ENCODE measurements at regions not wholly inside any gene's neighbourhood (a gene's known extent, or its start where the extent isn't known, plus 50 kb on each side); places are given as distances from the start of the nearest gene placed in this dataset.

GRCh38 chr17:71164561-71164960 is 956.3 kb upstream of the SOX9 start:
- Histone ChIP-seq H3K36me3 (ENCODE audit: insufficient read depth, low read length) (no peaks in the 10 kb centered on the region), H3K27me3 (ENCODE audit: insufficient read depth, low read length) (no peaks in the 10 kb centered on the region), H2AFZ (ENCODE audit: low read depth, low read length) (no peak overlapping the region), H3K4me3 (ENCODE audit: low read length) (no peak overlapping the region), H3K4me1 (ENCODE audit: insufficient read depth, low read length) (no peaks in the 10 kb centered on the region), H3K9me3 (ENCODE audit: low read length) (no peaks in the 10 kb centered on the region)

- Histone ChIP-seq H3K27me3 (ENCODE audit: insufficient read depth, low read length) (no peaks in the 10 kb centered on the region), H3K9me3 (ENCODE audit: low read length) (no peaks in the 10 kb centered on the region), H3K4me1 (ENCODE audit: insufficient read depth, low read length) (peaks cover 1% of the 10 kb centered on the region), H2AFZ (ENCODE audit: low read depth, low read length) (no peak overlapping the region), H3K4me3 (ENCODE audit: low read length) (no peak overlapping the region), H3K36me3 (ENCODE audit: insufficient read depth, low read length) (no peaks in the 10 kb centered on the region)
Observed at GRCh38 chr17:71166311-71166710, 954.5 kb upstream of the SOX9 start.

- Histone ChIP-seq H3K9me3 (ENCODE audit: low read length) (no peaks in the 10 kb centered on the region), H3K4me1 (ENCODE audit: insufficient read depth, low read length) (peaks cover 5% of the 10 kb centered on the region), H3K4me3 (ENCODE audit: low read length) (no peak overlapping the region), H3K36me3 (ENCODE audit: insufficient read depth, low read length) (no peaks in the 10 kb centered on the region), H2AFZ (ENCODE audit: low read depth, low read length) (no peak overlapping the region), H3K27me3 (ENCODE audit: insufficient read depth, low read length) (no peaks in the 10 kb centered on the region)
Observed at GRCh38 chr17:71168053-71168741, 952.6 kb upstream of the SOX9 start.

GRCh38 chr17:71170070-71170469 is 950.8 kb upstream of the SOX9 start:
- H3K9me3 ChIP-seq (ENCODE audit: low read length) = no peaks in the 10 kb centered on the region
- no peaks in the 10 kb centered on the region for H3K27me3 ChIP-seq (ENCODE audit: insufficient read depth, low read length)
- H3K4me3 ChIP-seq (ENCODE audit: low read length) = no peak overlapping the region
- no peak overlapping the region for H2AFZ ChIP-seq (ENCODE audit: low read depth, low read length)
- no peaks in the 10 kb centered on the region for H3K36me3 ChIP-seq (ENCODE audit: insufficient read depth, low read length)
- peaks cover 5% of the 10 kb centered on the region for H3K4me1 ChIP-seq (ENCODE audit: insufficient read depth, low read length)

- H3K27me3 ChIP-seq (ENCODE audit: insufficient read depth, low read length) = no peaks in the 10 kb centered on the region
- no peak overlapping the region for H3K4me3 ChIP-seq (ENCODE audit: low read length)
- H3K9me3 ChIP-seq (ENCODE audit: low read length) = no peaks in the 10 kb centered on the region
- no peaks in the 10 kb centered on the region for H3K36me3 ChIP-seq (ENCODE audit: insufficient read depth, low read length)
- no peak overlapping the region for H2AFZ ChIP-seq (ENCODE audit: low read depth, low read length)
- peaks cover 5% of the 10 kb centered on the region for H3K4me1 ChIP-seq (ENCODE audit: insufficient read depth, low read length)
Observed at GRCh38 chr17:71171270-71171669, 949.5 kb upstream of the SOX9 start.

- Histone ChIP-seq H3K4me1 (ENCODE audit: insufficient read depth, low read length) (peaks cover 5% of the 10 kb centered on the region), H3K36me3 (ENCODE audit: insufficient read depth, low read length) (no peaks in the 10 kb centered on the region), H2AFZ (ENCODE audit: low read depth, low read length) (no peak overlapping the region), H3K27me3 (ENCODE audit: insufficient read depth, low read length) (no peaks in the 10 kb centered on the region), H3K4me3 (ENCODE audit: low read length) (no peak overlapping the region), H3K9me3 (ENCODE audit: low read length) (no peaks in the 10 kb centered on the region)
Observed at GRCh38 chr17:71173991-71174390, 946.8 kb upstream of the SOX9 start.

GRCh38 chr17:71176331-71176730 is 944.5 kb upstream of the SOX9 start:
- no peaks in the 10 kb centered on the region for H3K36me3 ChIP-seq (ENCODE audit: insufficient read depth, low read length)
- H3K27me3 ChIP-seq (ENCODE audit: insufficient read depth, low read length) = no peaks in the 10 kb centered on the region

GRCh38 chr17:71176928-71177443 is 943.8 kb upstream of the SOX9 start:
- Histone ChIP-seq H3K4me3 (ENCODE audit: low read length) (no peak overlapping the region), H3K4me1 (ENCODE audit: insufficient read depth, low read length) (peaks cover 2% of the 10 kb centered on the region), H3K36me3 (ENCODE audit: insufficient read depth, low read length) (no peaks in the 10 kb centered on the region), H3K9me3 (ENCODE audit: low read length) (no peaks in the 10 kb centered on the region), H2AFZ (ENCODE audit: low read depth, low read length) (no peak overlapping the region), H3K27me3 (ENCODE audit: insufficient read depth, low read length) (no peaks in the 10 kb centered on the region)

More at GRCh38 chr17:71176331-71176730, 944.5 kb upstream of the SOX9 start:
- H3K4me1 ChIP-seq (ENCODE audit: insufficient read depth, low read length) = peaks cover 5% of the 10 kb centered on the region
- H3K9me3 ChIP-seq (ENCODE audit: low read length) = no peaks in the 10 kb centered on the region
- H3K4me3 ChIP-seq (ENCODE audit: low read length) = no peak overlapping the region
- H2AFZ ChIP-seq (ENCODE audit: low read depth, low read length) = no peak overlapping the region

- Histone ChIP-seq H3K9me3 (ENCODE audit: low read length) (no peaks in the 10 kb centered on the region), H3K4me1 (ENCODE audit: insufficient read depth, low read length) (peaks cover 2% of the 10 kb centered on the region), H3K4me3 (ENCODE audit: low read length) (no peak overlapping the region), H3K27me3 (ENCODE audit: insufficient read depth, low read length) (no peaks in the 10 kb centered on the region), H2AFZ (ENCODE audit: low read depth, low read length) (no peak overlapping the region), H3K36me3 (ENCODE audit: insufficient read depth, low read length) (no peaks in the 10 kb centered on the region)
Observed at GRCh38 chr17:71180801-71181385, 939.9 kb upstream of the SOX9 start.

GRCh38 chr17:71183066-71183660 is 937.7 kb upstream of the SOX9 start:
- no peaks in the 10 kb centered on the region for H3K36me3 ChIP-seq (ENCODE audit: insufficient read depth, low read length)
- peaks cover 2% of the 10 kb centered on the region for H3K4me1 ChIP-seq (ENCODE audit: insufficient read depth, low read length)
- no peak overlapping the region for H2AFZ ChIP-seq (ENCODE audit: low read depth, low read length)
- no peaks in the 10 kb centered on the region for H3K27me3 ChIP-seq (ENCODE audit: insufficient read depth, low read length)
- no peak overlapping the region for H3K4me3 ChIP-seq (ENCODE audit: low read length)
- H3K9me3 ChIP-seq (ENCODE audit: low read length) = no peaks in the 10 kb centered on the region

- no peak overlapping the region for H3K4me3 ChIP-seq (ENCODE audit: low read length)
- H3K27me3 ChIP-seq (ENCODE audit: insufficient read depth, low read length) = no peaks in the 10 kb centered on the region
- H3K4me1 ChIP-seq (ENCODE audit: insufficient read depth, low read length) = peaks cover 2% of the 10 kb centered on the region
- H3K36me3 ChIP-seq (ENCODE audit: insufficient read depth, low read length) = no peaks in the 10 kb centered on the region
- no peaks in the 10 kb centered on the region for H3K9me3 ChIP-seq (ENCODE audit: low read length)
- no peak overlapping the region for H2AFZ ChIP-seq (ENCODE audit: low read depth, low read length)
Observed at GRCh38 chr17:71184716-71185115, 936.1 kb upstream of the SOX9 start.

GRCh38 chr17:71187145-71187878 is 933.5 kb upstream of the SOX9 start:
- Histone ChIP-seq H3K27me3 (ENCODE audit: insufficient read depth, low read length) (no peaks in the 10 kb centered on the region), H3K36me3 (ENCODE audit: insufficient read depth, low read length) (no peaks in the 10 kb centered on the region)

More at GRCh38 chr17:71187145-71187878, 933.5 kb upstream of the SOX9 start:
- H2AFZ ChIP-seq (ENCODE audit: low read depth, low read length) = no peak overlapping the region
- no peak overlapping the region for H3K4me3 ChIP-seq (ENCODE audit: low read length)
- no peaks in the 10 kb centered on the region for H3K9me3 ChIP-seq (ENCODE audit: low read length)
- no peaks in the 10 kb centered on the region for H3K4me1 ChIP-seq (ENCODE audit: insufficient read depth, low read length)
